Right renal cortex interstitium (tissue), 3 donors: ENCODE measurements at regions not wholly inside any gene's neighbourhood (a gene's known extent, or its start where the extent isn't known, plus 50 kb on each side); places are given as distances from the start of the nearest gene placed in this dataset.

Experiments used
- DNase-seq, 3 donors: peaks; one replicate each; pipeline ENCODE4 v3.0.0-alpha.2; 2013; ENCODE audit warnings: low read depth in 3 of 3, low spot score in 2 of 3

DNA sequence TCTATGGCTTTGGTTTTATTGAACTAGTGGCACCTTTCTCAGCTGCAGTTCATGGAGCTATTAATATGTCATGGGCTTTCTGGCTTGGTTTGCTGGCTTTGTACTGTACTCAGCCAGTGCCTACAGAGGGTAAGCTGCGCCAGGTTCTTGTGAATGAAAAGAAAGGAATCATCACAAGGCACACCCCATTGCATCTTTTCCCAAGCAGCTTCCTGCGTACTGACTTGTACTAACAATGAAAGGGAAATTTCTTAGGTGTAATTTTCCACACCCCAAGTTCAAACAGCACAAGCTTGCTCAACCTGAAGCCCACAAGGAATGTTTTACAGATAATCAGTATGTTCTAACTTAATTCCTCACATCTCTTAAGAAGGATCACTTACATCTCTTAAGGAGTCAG, 78.0 kb upstream of the TNFSF18 start:
- no peak for DNase-seq

DNA sequence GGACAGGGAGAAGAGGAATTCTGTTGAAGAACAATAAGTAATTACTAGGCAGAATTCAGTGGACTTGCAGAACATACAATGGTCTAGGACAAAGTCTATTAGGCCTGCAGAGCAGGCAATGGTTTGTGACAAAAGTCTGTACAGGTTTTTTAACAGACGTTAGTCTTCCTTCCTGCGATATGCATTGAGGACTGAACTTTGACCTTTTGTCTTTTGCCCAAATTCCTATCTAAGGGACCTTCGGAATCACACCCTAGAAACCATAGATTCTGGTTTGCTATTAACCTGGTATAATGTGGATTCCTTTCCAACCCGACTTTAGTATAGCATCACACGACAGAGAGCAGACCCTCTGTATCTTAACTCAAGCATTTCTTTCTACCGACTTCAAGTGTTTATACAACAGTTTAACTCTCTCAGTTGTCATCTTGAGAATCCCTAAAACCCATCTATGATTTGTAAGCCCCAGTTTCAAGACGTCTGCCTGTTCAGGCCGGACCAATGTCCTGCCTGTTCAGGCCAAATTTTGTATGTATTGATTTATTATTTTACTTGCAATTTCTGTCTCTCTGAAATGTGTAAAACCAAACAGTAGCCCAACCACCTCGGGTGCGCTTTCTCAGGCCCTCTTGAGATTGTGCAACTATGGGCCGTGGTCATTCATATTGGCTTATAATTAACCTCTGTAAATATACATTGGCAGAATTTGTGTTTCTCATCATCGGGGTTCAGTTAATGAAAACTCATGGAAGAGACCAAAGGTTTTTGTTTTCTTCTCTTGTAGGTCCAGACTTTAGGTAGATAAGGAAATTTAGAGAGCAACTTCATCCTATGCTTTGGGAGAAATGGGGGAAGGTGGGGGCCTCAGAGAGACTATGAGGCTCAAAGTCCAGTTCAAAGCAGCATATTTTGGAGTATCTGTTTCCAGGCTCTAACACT, 76.9 kb upstream of the TNFSF18 start:
- no peak for DNase-seq

DNA sequence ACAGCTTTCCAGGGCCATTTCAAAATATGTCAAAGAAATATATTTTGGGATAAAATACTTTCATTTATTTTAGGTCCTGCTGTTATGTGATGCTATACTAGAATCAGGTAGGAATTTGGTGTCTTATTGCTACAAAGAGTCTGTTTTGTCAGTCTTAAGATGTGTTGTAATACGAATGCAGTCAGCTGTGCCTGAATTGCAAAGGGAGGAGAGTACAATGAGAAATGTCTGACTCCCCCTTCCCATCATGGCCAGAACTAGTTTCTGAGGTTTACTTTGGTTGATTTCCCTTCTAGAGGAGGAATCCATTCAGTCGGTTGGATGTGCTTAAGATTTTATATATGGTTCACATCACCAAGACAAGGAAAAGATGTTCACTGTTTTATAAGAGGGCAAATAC, 75.7 kb upstream of the TNFSF18 start:
- DNase-seq: no peak

DNA sequence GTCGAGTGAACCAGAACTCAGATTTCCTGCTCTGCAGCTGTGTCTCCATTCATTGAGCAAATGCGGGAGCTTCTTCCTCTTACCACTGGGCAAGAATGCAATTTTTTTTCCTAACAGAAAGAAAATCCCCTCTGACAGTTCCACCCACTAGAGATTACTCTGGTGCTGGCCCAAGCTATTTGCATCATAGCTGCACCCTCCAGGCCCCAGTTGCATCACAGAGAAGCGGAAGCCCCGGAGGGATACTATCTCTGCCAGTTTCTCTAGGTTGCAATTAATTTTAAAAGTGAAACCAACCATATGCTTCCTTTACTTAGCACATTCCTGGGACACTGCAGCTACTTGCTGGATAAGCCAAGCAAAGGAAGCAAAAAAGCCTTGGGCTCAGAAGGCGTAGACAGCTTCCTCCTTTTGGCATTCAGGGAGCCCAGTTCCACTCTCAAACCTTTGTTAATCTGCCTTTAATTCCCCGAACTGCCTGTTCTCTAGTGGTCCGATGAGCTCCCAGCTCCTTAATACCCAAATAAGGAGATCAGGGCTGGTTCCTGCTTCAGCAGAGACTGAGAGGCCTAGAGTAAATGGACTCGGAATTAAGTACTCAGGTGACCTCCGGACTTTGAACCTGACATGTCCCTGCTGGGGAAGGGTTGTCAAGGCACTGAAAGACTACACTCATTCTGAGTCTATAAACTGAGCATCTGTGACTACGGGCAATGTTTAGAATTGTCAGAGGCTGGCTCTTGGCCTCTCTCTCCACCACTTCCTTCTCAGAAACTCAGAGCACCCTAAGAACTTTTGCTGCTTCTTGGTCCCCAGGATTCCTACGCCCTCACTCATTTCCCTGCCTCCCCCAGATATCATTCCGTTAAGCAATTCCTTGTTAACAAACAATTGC, 72.5 kb upstream of the TNFSF18 start:
- DNase-seq: peak; percentile 27 to 53 (median 38)

DNA sequence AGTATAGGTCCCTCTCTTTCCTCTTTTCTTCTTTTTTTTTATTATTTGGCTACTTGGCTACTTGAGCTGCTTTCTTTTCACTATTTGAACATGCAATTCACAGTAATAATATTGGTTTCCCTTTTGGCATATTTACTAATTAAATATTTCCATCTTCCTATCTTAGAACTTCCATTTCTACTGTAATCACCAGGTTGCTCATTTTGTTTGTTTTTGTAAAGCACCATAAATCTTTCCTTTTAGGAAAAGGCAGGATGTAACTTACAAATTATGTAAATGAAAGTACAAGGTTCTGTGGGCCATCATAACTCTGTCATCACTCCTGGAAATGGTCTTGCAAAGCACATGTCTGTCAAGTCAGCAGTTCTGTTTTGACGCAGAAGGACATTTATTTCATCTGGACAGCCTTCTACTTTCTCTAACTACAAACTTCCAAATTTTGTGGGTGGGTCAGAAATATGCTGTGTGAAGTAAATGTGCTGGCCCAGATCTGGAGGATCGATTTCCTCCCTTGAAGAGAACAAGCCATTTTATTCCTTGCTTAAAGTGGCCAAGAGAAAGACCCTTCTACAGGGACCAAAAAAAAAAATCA, 71.7 kb upstream of the TNFSF18 start:
- peak in 1 of 3 donors; percentile 8 for DNase-seq

DNA sequence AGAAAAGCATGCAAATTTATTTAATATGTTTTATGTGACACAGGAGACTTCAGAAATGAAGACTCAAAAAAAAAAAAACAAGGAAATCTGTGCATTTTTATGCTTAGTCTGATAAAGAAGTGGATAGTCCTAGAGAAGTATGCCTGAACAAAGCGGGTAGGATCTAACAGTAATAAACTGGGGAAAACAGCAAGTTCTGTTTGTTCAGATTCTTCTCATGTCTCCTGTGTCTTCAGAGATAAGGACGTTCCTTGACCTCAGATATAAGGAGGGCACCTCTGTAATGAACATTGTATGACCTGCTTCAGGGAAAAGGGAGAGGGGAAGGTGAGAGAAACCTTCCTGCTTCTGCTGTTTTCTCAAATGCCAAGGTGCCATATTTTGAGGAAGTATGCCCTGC, 67.7 kb upstream of the TNFSF18 start:
- no peak for DNase-seq

DNA sequence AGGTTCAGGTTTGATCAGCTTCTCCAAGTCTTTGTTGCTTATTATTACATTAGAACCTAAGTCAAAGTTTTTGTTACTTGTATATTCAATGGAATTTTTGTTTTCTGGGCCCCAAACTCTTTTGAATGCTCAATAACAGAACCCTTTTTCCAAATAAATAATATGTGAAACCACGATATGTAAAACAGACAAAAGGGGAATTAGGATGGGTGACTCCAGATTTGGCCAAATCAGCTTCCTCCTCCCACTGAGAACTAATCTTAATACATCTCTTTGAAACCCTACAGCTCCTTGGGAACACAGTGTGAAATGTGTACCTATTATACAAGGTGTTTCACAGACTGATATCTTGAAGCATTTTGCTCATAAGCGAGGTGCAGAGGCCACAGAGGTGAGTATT, 67.0 kb upstream of the TNFSF18 start:
- no peak for DNase-seq

DNA sequence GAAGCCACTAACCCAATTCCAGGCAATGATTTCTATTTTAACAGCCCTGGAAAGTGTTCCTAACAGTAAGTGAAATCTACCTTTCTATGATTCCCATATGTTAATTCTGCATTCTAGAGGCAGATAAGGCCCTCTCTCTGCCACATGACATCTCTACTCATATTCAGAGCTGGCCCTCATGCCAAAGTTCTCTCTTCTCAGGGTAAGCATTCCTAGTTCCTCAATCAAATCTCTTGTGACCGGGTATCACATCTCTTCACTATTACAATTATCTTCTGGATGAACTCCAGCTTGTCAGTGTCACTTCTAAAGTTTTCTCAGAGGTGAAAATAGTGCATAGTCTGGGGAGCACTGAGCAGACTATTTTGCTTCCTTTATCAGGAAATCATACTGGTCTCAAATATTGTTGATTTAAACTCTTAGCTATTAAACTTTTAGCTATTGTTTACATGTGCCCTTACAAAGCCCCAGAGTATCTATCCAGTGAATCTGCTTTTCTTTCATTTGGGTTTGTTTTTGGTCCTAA, 66.4 kb upstream of the TNFSF18 start:
- DNase-seq: no peak

DNA sequence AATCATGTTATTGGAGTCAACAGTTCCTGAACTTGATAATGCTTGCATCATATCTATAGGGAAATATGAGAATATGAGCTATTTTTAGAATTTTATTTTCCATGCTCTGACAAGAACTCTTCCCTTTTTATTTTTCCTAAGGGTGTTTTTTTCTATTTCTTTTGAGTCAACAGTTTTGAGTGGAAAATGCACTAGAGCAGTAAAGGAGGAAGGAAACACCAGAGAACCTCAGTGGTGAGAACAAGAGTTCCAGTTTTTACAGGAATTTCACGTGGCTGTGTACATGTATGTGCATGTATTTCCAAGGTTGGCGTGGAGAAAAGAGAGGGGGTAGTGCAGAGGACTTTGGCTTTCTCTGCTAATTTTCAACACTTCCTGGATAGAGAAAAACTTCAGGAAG, 63.6 kb upstream of the TNFSF18 start:
- DNase-seq: no peak

DNA sequence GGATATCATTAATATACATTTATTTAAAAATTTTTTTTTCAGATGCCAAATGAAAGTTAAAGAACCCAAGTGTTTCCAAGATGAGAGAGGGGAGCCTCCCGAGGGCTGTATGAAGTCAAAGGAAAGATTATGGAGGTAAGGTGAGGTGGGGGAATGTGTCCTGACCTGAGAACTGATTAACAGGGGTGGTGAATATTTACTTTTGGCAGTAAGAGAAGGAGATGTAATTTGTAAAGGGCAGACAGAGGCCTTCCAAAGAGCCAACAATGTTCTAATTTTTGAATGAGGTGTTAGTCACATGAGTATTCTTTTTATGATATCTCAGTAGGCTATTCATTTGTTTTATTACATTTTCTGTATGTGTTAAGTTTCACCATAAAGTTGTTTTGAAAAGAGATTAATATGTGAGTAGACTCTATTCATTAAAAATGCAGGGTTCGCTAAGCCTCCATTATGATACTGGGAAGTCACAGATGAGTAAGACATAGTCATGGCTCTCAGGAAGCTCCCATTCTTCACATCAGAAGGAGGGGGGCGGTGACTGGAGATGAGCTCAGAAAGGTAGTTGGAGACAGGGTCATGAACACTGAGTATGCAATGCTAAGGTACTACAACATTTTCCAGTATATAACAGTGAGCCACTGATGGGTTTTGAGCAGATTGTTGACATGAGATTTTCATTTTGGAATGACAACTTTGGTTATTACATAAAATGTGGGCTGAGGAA, 62.4 kb upstream of the TNFSF18 start:
- DNase-seq: no peak

DNA sequence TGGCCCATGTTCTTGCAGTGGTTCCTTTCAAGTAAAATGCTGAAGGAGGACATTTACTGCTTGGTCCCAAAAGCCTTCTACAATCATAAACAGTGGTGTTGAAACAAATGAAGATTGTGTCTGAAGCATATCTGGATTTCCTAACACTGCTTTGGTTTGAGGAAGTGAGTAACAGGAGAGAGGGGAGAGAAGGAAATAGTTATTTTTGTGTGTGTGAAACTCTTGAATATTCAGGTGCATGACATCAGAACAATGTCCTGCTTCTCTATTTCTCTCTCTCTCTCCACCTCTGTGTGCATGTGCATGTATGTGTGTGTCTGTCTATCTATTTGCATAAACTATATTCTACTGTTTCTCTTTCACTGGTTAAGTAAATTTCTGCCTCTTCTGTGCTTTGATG, 61.4 kb upstream of the TNFSF18 start:
- no peak for DNase-seq

DNA sequence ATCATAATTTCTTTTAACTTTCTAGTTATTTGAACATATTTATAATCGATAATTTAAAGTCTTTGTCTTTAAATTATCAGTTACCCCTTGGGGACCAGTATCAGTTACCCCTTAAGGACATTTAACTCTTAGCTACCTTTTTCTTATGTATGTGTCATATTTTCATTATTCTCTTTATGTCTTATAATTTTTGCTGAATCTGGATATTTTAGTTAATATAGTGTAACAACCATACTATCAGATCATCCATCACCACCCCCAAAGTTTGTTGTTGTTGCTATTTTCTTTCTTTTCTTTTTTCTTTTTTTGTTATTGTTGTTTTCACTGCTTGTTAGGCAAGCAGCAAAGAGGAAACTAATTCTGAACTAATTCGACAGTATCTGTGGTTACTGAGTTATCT, 57.0 kb upstream of the TNFSF18 start:
- no peak for DNase-seq

DNA sequence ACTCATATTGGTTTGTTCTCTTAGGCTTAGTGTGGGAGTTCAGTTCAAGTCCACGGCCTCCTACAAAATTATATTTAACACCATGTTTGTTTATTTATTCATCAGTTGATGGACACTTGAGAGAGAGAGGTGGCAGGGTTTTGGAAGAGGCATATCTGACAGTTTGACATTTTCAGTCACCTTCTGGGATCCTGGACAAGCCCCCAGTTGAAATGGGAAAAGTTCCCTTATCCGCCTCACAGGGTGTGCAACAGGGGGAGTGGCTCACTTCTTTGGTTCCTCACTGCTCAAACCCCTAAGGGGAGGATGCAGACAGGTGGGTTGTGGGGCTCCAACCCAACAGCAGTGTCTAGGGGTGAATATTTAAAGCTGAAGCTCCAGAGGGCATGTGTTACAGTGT, 52.3 kb upstream of the TNFSF18 start:
- DNase-seq: no peak

DNA sequence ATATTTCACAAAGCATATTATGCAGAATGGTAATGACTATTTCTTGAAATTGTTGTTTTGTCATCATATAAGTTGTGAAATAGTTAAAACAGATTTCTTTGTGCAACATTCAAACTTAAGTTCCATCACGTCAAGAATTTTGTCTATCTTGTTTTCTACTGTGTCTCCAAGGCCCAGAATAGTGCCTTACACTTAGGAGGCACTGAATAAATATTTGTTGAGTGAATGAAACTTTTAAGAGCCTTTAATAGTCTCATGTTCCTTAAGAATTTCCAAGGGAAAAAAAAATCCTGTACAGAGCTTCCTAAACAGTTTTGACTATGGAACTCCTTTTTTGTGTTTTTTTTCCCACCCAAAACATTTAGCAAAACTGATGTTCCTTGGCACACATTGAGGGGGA, 50.8 kb upstream of the TNFSF18 start:
- no peak for DNase-seq

DNA sequence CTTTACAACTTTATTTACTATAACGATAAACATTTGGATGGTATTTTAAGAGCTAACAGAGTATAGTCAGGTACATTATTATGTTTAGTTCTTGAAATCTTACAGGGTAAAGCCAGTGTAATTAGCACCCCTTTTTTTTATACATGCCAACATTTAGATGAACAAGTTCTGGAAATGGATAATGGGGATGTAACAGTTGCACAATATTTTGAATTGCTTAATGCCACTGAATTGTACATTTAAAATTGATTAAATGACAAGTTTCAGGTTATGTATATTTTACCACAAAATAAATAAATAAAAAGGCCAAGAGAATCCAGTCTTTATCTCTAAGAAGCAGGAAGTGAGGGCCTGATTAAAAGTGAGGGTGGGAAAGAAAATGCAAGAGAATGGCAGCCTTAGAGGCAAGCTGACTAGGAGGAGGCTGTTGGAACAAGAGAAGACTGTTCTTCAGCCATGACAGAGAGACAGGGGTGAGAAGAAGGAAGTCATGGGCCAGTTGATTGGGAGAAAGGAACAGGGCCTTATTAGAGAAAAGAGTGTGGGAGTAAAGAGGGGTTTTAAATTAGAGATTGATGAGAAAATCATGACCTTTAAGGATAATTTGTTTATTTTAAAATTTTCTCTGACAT, 49.9 kb upstream of the TNFSF18 start:
- DNase-seq: no peak
